HAP-1 (cell line): ENCODE measurements at regions not wholly inside any gene's neighbourhood (a gene's known extent, or its start where the extent isn't known, plus 50 kb on each side); places are given as distances from the start of the nearest gene placed in this dataset.

Source experiments
- DNase-seq, 2 experiments: peaks; one replicate each; pipeline ENCODE4 v3.0.0-alpha.2; 2016 to 2020; ENCODE audit warnings: low spot score in 2 of 2
- H3K27me3 ChIP-seq: fragments of 250-450 bp; sonication (Bioruptor Pico); 2 replicates; pipeline ENCODE4 v1.5.1; 2020; ENCODE audit warnings: low read depth, mild to moderate bottlenecking, moderate library complexity
- H3K36me3 ChIP-seq: fragments of 250-450 bp; sonication (Bioruptor Pico); replicated peaks from 2 replicates; pipeline ENCODE4 v1.5.1; 2020; ENCODE audit warnings: mild to moderate bottlenecking
- H3K4me1 ChIP-seq: fragments of 250-450 bp; sonication (Bioruptor Pico); 2 replicates; pipeline ENCODE4 v1.5.1; 2020; ENCODE audit warnings: mild to moderate bottlenecking
- H3K4me3 ChIP-seq: fragments of 250-450 bp; sonication (Bioruptor Pico); 2 replicates; pipeline ENCODE4 v1.5.1; 2020; ENCODE audit warnings: mild to moderate bottlenecking, moderate library complexity
- H3K9me3 ChIP-seq: fragments of 250-450 bp; sonication (Bioruptor Pico); 2 replicates; pipeline ENCODE4 v1.5.1; 2020; ENCODE audit warnings: mild to moderate bottlenecking, moderate library complexity
- in situ Hi-C: fragments of 300-500 bp; cut with MboI; formaldehyde crosslinking; loops from 3 replicates; pipeline ENCODE4 v1.14.3; 2020; ENCODE audit warnings: low sequenced_read_pairs, inconsistent platforms, mixed read lengths

DNA sequence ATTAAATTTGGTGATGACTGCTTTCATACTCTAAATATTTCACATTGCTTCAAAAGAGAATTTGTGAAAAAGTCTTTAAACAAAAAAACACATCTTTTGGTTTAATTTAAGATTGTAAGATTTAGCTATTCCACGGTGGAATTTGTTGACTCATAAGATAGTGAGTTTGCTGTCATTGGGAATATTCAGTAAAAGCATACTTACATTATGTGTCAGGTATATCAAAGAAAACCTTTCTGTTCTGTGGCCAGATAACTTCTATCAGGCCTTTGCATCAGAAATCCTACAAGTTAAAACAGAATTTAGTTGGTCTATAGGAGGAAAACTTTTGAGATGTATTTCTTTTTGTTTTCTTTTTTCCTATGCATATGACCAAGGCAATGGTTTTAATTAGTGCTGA, 148.8 kb upstream of the E2F7 start:
- in situ Hi-C loops = no loop called here
- DNase-seq = no peak
- no peak overlapping the region for H3K4me3 ChIP-seq

GRCh38 chr12:77213319-77213718, 147.9 kb upstream of the E2F7 start:
- in situ Hi-C loops = no loop called here

More for the DNA sequence above, 148.8 kb upstream of the E2F7 start:
- H3K9me3 ChIP-seq = no peaks in the 10 kb centered on the region
- no peaks in the 10 kb centered on the region for H3K27me3 ChIP-seq
- H3K36me3 ChIP-seq = no peaks in the 10 kb centered on the region
- peaks cover 6% of the 10 kb centered on the region for H3K4me1 ChIP-seq

DNA sequence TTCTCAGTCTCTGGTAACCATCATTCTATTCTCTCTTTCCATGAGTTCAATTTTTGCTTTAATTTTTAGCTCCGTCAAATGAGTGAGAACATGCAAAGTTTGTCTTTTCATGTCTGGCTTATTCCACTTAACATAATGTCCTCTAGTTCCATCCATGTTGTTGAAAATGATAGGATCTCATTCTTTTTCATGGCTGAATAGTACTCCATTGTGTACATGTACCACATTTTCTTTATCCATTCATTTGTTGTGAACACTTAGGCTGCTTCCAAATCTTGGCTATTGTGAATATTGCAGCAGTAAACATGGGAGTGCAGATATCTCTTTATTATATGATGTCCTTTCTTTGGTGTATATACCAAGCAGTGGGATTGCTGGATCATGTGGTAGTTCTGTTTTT, 145.4 kb upstream of the E2F7 start:
- peaks cover 2% of the 10 kb centered on the region; the same call in 1 of the 2 replicates for H3K4me1 ChIP-seq
- H3K36me3 ChIP-seq = no peaks in the 10 kb centered on the region
- no peaks in the 10 kb centered on the region for H3K9me3 ChIP-seq
- no peak overlapping the region for H3K4me3 ChIP-seq
- H3K27me3 ChIP-seq = no peaks in the 10 kb centered on the region
- in situ Hi-C loops = no loop called here
- DNase-seq = no peak

More at GRCh38 chr12:77213319-77213718, 147.9 kb upstream of the E2F7 start:
- no peak for DNase-seq
- no peaks in the 10 kb centered on the region for H3K36me3 ChIP-seq
- no peak overlapping the region for H3K4me3 ChIP-seq
- no peaks in the 10 kb centered on the region for H3K9me3 ChIP-seq
- no peaks in the 10 kb centered on the region for H3K27me3 ChIP-seq
- H3K4me1 ChIP-seq = peaks cover 6% of the 10 kb centered on the region

GRCh38 chr12:77204083-77204482, 138.7 kb upstream of the E2F7 start:
- no peaks in the 10 kb centered on the region for H3K4me1 ChIP-seq
- no peak for DNase-seq
- no peaks in the 10 kb centered on the region for H3K27me3 ChIP-seq
- no peaks in the 10 kb centered on the region; the same call in 1 of the 2 replicates for H3K9me3 ChIP-seq
- in situ Hi-C loops = no loop called here
- no peak overlapping the region for H3K4me3 ChIP-seq
- H3K36me3 ChIP-seq = no peaks in the 10 kb centered on the region

DNA sequence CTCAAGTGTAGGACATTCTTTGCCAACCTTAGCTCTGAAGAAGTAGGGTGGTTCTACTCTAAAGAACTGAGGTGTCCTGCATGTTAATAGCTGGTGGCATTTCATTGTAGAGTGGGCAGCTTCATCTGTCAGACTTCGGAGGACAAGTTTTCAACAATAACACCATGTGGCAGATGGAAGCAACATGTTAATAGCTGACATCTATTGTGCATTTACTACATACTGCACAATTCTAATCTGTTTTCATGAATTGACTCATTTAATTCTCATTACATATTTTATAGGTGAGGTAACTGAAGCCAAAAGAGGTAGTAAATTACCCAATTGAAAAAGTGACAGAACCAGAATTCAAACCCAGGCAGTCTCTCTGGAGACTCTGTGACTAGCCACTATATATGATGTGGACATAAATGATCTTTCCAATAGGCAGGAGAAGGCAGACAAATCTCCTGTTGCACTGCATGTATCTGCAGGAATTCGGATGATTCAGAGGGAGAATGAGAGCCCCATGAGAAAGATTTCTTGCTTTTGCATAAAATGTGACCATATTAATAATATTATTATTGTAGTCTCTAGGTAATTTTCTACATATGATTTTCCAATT, 137.2 kb upstream of the E2F7 start:
- Histone ChIP-seq H3K9me3 (no peaks in the 10 kb centered on the region; the same call in 1 of the 2 replicates), H3K4me3 (no peak overlapping the region), H3K36me3 (no peaks in the 10 kb centered on the region), H3K27me3 (no peaks in the 10 kb centered on the region), H3K4me1 (no peaks in the 10 kb centered on the region)
- DNase-seq = no peak
- in situ Hi-C loops = no loop called here

DNA sequence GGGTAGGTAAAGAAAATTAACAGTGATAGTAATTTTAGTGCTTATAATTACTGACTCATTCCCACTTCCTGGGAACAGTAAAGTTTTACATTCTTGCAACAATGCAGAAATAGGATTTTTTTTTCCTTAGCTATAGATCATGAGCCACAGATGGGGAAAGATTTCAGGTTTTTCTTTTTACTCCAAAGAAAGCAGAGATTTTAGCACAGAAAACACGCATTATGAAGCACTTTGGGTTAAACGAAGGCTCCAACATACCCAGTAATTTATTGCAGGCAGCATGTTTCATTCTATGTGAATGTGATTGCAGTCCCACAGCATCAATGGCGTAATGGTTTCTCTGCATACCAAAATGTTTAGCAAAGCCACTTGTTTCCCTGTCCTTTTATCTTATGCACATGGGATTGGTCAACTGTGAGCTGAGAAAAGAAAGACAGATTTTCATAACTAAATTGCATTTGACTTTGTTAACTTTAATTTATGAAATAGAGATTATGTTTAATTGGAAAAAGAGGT, 124.6 kb upstream of the E2F7 start:
- DNase-seq = no peak
- H3K4me3 ChIP-seq = no peak overlapping the region
- in situ Hi-C loops = no loop called here

DNA sequence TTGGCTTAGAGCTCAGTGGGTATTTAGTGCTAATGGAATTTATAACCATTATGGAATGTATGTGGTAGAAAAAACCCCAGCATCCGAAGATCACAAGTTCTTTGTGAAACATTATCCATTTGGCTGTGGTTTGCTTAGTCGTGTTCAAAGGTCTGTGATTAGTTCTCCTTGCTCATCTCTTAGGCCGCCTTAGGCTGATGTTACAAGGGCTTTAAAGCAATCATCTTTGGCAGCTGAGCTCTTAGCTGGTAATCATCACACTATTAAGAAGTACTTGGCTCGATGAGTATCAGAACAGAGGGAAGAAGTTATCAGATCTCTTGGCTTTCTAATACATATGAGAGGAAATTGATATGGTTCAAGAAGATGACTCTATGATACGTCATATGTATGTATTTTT, 124.1 kb upstream of the E2F7 start:
- H3K36me3 ChIP-seq = no peaks in the 10 kb centered on the region
- no peaks in the 10 kb centered on the region for H3K4me1 ChIP-seq
- no peaks in the 10 kb centered on the region for H3K9me3 ChIP-seq
- no peak overlapping the region for H3K4me3 ChIP-seq
- DNase-seq = no peak
- in situ Hi-C loops = no loop called here
- H3K27me3 ChIP-seq = no peaks in the 10 kb centered on the region

More for the DNA sequence above, 124.6 kb upstream of the E2F7 start:
- Histone ChIP-seq H3K36me3 (no peaks in the 10 kb centered on the region), H3K9me3 (no peaks in the 10 kb centered on the region), H3K27me3 (no peaks in the 10 kb centered on the region), H3K4me1 (no peaks in the 10 kb centered on the region)

- in situ Hi-C loops = no loop called here
- no peak for DNase-seq
- H3K4me3 ChIP-seq = no peak overlapping the region
- no peaks in the 10 kb centered on the region for H3K36me3 ChIP-seq
- H3K9me3 ChIP-seq = no peaks in the 10 kb centered on the region
- no peaks in the 10 kb centered on the region for H3K4me1 ChIP-seq
- no peaks in the 10 kb centered on the region for H3K27me3 ChIP-seq
These were observed 114.1 kb upstream of the E2F7 start for GRCh38 chr12:77179515-77179914.

DNA sequence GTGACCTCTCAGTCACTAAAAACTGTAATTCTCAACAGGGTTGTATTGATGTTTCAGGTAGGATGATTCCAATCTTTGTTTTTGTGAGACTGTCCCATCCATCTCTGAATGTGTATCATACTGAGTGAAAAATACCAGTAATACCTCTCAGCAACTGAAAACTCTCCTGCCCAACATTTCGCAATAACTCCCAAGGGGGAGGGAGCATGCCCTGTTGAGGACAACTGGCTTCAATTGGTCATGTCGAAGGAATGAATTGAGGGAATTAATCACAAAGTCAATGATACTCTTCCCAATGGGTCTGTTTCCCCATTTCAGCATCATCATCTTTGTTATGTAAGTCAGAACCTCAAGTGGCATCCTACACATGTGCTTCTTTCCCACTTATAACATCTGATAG, 102.4 kb upstream of the E2F7 start:
- no peak for DNase-seq
- in situ Hi-C loops = loop anchor here (25.0 kb wide), 1 partner anchor 520 kb away; no protein-coding TSS in a partner anchor
- H3K36me3 ChIP-seq = no peaks in the 10 kb centered on the region
- H3K4me3 ChIP-seq = no peak overlapping the region
- H3K4me1 ChIP-seq = no peaks in the 10 kb centered on the region
- H3K27me3 ChIP-seq = peaks cover 2% of the 10 kb centered on the region; the same call in 1 of the 2 replicates
- no peaks in the 10 kb centered on the region for H3K9me3 ChIP-seq

- H3K4me3 ChIP-seq = no peak overlapping the region
- peaks cover 2% of the 10 kb centered on the region; the same call in 1 of the 2 replicates for H3K27me3 ChIP-seq
- no peaks in the 10 kb centered on the region for H3K4me1 ChIP-seq
- DNase-seq = no peak
- in situ Hi-C loops = loop anchor here (25.0 kb wide), 1 partner anchor 521 kb away; no protein-coding TSS in a partner anchor
- H3K9me3 ChIP-seq = no peaks in the 10 kb centered on the region
- H3K36me3 ChIP-seq = no peaks in the 10 kb centered on the region
These were observed 101.3 kb upstream of the E2F7 start for GRCh38 chr12:77166696-77167095.

GRCh38 chr12:77163074-77164038, 98.0 kb upstream of the E2F7 start:
- Histone ChIP-seq H3K4me1 (no peaks in the 10 kb centered on the region), H3K27me3 (peaks cover 2% of the 10 kb centered on the region; the same call in 1 of the 2 replicates), H3K36me3 (no peaks in the 10 kb centered on the region), H3K9me3 (no peaks in the 10 kb centered on the region), H3K4me3 (no peak overlapping the region)
- in situ Hi-C loops = loop anchor here (25.0 kb wide), 1 partner anchor 524 kb away; no protein-coding TSS in a partner anchor
- DNase-seq = no peak

DNA sequence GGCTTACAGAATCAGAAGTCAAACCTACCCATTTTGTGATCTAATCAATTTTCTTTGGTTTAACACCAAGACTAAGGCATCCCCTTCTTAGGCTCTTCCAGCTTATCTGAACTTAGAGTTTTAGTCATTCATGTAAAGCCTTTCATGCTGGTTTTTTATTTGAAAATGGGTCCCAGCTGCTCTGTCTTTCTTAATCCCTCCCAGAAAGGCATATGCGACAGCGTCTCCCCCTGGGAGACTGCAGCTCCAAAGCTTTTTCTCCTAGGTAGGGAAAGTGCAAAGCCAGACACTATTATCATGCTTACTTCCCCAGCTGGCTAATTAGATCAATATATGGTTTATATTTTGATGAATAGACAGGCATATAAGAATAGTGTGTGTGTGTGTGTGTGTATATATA, 96.6 kb upstream of the E2F7 start:
- in situ Hi-C loops = loop anchor here (25.0 kb wide), 1 partner anchor 525 kb away; no protein-coding TSS in a partner anchor
- no peak for DNase-seq
- Histone ChIP-seq H3K27me3 (no peaks in the 10 kb centered on the region; the same call in 1 of the 2 replicates), H3K4me3 (no peak overlapping the region), H3K9me3 (no peaks in the 10 kb centered on the region), H3K4me1 (no peaks in the 10 kb centered on the region), H3K36me3 (no peaks in the 10 kb centered on the region)

GRCh38 chr12:77160931-77161330, 95.6 kb upstream of the E2F7 start:
- no peak for DNase-seq
- H3K4me3 ChIP-seq = no peak overlapping the region
- in situ Hi-C loops = loop anchor here (25.0 kb wide), 1 partner anchor 526 kb away; no protein-coding TSS in a partner anchor
- H3K36me3 ChIP-seq = no peaks in the 10 kb centered on the region
- no peaks in the 10 kb centered on the region for H3K9me3 ChIP-seq
- H3K27me3 ChIP-seq = no peaks in the 10 kb centered on the region; the same call in 1 of the 2 replicates
- H3K4me1 ChIP-seq = no peaks in the 10 kb centered on the region
